ENCODE measurements at regions not wholly inside any gene's neighbourhood (a gene's known extent, or its start where the extent isn't known, plus 50 kb on each side); places are given as distances from the start of the nearest gene placed in this dataset.

DNA sequence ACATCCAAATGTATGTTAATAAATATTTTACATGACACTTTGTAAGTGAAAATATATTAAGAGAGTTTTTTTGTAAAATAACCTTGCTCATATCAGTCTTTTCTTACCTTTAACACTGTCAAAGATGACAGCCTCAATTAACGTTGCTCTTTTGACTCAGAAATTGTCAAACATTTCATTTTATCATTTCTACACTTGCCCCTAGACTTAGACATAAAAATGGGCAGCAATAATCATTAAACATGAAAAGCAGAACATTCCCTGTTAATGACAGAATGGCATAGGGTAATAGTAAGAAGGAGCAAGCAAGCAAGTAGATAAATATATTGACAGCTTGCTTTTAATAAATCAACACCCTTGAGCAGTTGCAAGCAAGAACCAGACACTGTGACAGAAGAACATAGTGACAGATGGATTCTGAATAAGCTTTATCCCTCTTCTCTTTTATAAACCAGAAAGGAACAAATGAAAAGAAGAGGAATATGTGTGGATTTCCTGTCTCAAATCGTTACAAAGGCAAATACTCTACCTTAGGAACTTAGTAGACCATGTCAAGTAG lies 796.0 kb upstream of the CHD1 start:
- TF ChIP-seq, protein P1, sequence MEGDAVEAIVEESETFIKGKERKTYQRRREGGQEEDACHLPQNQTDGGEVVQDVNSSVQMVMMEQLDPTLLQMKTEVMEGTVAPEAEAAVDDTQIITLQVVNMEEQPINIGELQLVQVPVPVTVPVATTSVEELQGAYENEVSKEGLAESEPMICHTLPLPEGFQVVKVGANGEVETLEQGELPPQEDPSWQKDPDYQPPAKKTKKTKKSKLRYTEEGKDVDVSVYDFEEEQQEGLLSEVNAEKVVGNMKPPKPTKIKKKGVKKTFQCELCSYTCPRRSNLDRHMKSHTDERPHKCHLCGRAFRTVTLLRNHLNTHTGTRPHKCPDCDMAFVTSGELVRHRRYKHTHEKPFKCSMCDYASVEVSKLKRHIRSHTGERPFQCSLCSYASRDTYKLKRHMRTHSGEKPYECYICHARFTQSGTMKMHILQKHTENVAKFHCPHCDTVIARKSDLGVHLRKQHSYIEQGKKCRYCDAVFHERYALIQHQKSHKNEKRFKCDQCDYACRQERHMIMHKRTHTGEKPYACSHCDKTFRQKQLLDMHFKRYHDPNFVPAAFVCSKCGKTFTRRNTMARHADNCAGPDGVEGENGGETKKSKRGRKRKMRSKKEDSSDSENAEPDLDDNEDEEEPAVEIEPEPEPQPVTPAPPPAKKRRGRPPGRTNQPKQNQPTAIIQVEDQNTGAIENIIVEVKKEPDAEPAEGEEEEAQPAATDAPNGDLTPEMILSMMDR (conservative IDR thresholded peaks at IDR 0.05 in 1 of 2, IDR thresholded peaks at IDR 0.05 in 1 of 2; ENCODE audit: extremely low read depth in 1 of 2, insufficient read depth in 1 of 2, low read depth in 1 of 2, low read length in 2 of 2) = no peak
- no peak for TF ChIP-seq EZH2 (IDR thresholded peaks at IDR 0.05; ENCODE audit: borderline replicate concordance, low read length)

Measured in mammary epithelial cell (primary cell).